Endothelial cell of umbilical vein (primary cell): ENCODE measurements at regions not wholly inside any gene's neighbourhood (a gene's known extent, or its start where the extent isn't known, plus 50 kb on each side); places are given as distances from the start of the nearest gene placed in this dataset.

Source experiments
- EZH2 ChIP-seq: IDR thresholded peaks from 2 replicates; pipeline ENCODE4 v1.6.1; 2012; ENCODE audit warnings: borderline replicate concordance, low read depth, mild to moderate bottlenecking, moderate library complexity, low read length, inconsistent platforms; ENCODE audit not compliant: severe bottlenecking
- JUN ChIP-seq: IDR thresholded peaks from 2 replicates; pipeline ENCODE4 v1.6.1; 2011; ENCODE audit warnings: borderline replicate concordance, low read depth; ENCODE audit not compliant: insufficient read length, insufficient read depth
- MAX ChIP-seq: IDR thresholded peaks from 2 replicates; pipeline ENCODE4 v1.6.1; 2011; ENCODE audit not compliant: insufficient read depth, insufficient read length
- POLR2A ChIP-seq: IDR thresholded peaks from 2 replicates; pipeline ENCODE4 v1.6.1; 2012; ENCODE audit warnings: low read depth, mild to moderate bottlenecking, control low read depth, low read length
- POLR2AphosphoS5 ChIP-seq: IDR thresholded peaks from 2 replicates; pipeline ENCODE4 v1.6.1; 2012; ENCODE audit warnings: low read depth, mild to moderate bottlenecking, control low read depth, low read length, moderate library complexity; ENCODE audit not compliant: insufficient read depth

- TF ChIP-seq POLR2A (no peak), MAX (no peak), JUN (no peak), POLR2AphosphoS5 (no peak), EZH2 (no peak)
Observed at GRCh38 chr7:8881916-8882315, 448.5 kb downstream of the NXPH1 start.
